T-helper 2 cell treated with Interferon-gamma antibody and Interleukin-4, amounts not matched to agents 5 μg/mL and 100 μg/mL, for 36 hours (primary cell): ENCODE measurements at regions not wholly inside any gene's neighbourhood (a gene's known extent, or its start where the extent isn't known, plus 50 kb on each side); places are given as distances from the start of the nearest gene placed in this dataset.

Experiments used
- DNase-seq: peaks from one replicate; pipeline ENCODE4 v3.0.0; 2021; ENCODE audit warnings: low spot score
- H3K27ac Mint-ChIP-seq: one replicate; pipeline ENCODE4 v1.8.0; 2021; ENCODE audit warnings: mild to moderate bottlenecking, mixed read lengths
- H3K27me3 Mint-ChIP-seq: one replicate; pipeline ENCODE4 v1.8.0; 2021; ENCODE audit warnings: low read depth, mixed read lengths
- H3K36me3 Mint-ChIP-seq: one replicate; pipeline ENCODE4 v1.8.0; 2021; ENCODE audit warnings: low read depth, mixed read lengths
- H3K4me1 Mint-ChIP-seq: one replicate; pipeline ENCODE4 v1.8.0; 2021; ENCODE audit warnings: low read depth, mixed read lengths
- H3K4me3 Mint-ChIP-seq: one replicate; pipeline ENCODE4 v1.8.0; 2022; ENCODE audit warnings: mild to moderate bottlenecking, moderate library complexity, mixed read lengths
- H3K9me3 Mint-ChIP-seq: one replicate; pipeline ENCODE4 v1.8.0; 2021; ENCODE audit warnings: mixed read lengths

DNA sequence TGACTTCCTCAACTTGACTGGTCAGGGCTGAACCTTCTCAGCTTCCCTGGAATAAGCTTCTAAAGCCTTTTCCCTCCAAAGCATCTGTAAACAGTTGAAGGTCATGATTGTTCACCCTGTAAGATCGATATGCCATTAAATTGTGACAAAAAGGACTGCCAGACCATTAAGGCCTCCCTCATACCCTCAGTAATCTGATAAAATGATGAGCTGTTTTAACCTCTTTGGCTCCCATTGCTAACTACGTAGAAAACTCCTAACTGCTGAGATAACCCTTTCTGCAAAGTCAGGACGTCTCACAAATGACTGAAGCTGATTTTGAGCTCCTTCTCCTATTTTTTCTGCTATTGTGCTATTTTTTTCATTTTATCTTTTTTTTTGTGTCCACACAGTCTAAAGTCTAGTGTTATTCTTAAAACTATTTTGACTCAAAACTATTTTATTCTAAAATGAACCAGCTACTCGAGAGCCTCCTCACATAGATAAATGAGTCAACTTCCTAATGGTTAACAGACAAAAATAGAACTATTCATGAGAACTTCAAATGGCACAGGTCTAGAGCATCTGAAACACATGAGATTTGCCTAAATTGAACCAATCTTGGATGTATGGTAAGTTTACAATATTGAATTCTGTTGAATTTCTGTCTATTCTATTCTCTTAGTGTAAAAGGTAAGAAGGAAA, 395.6 kb upstream of the TLE4 start:
- DNase-seq: no peak
- H3K4me1 Mint-ChIP-seq: no peaks in the 10 kb centered on the region
- no peaks in the 10 kb centered on the region for H3K27me3 Mint-ChIP-seq
- no peak overlapping the region for H3K27ac Mint-ChIP-seq
- H3K36me3 Mint-ChIP-seq: no peaks in the 10 kb centered on the region
- no peak overlapping the region for H3K4me3 Mint-ChIP-seq
- H3K9me3 Mint-ChIP-seq: no peaks in the 10 kb centered on the region

DNA sequence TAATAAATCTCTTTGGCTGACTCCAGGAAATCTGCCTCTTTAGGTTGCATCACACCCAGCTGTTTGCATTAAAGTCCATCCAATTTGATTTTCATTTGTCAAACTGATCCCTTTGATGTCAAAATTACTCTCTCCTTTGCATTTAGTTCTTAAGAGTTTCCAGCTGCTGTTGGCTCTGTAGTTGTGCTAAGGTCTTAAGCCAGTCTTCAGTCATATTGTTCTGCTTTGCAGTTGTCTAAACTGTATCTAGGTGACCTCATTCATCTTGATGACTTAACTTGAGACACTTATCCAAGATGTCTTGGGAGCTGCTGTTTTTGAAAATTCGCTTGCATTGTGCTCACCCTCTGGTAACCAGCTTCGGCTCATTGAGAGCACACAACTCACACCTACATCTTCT, 386.9 kb upstream of the TLE4 start:
- Mint-ChIP-seq H3K4me3 (no peak overlapping the region), H3K9me3 (no peaks in the 10 kb centered on the region), H3K27me3 (no peaks in the 10 kb centered on the region), H3K36me3 (no peaks in the 10 kb centered on the region), H3K4me1 (no peaks in the 10 kb centered on the region), H3K27ac (no peak overlapping the region)
- no peak for DNase-seq

DNA sequence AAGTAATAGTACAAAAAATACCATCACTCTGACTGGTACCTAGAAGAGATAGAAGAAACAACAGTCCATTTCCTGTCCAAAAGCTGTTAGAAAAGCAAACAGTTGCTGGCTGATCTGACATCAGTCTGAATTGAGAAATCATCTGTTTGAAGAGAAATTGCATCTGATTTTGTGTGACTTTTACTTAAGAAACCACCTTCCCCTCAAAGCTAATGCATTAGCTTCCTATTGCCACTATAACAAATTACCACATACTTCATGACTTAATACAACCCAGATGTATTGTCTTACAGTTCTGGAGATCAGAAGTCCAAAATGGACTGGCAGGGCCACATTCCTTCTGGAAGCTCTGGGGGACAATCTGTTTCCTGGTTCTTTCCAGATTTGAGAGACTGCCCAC, 385.9 kb upstream of the TLE4 start:
- Mint-ChIP-seq H3K9me3 (no peaks in the 10 kb centered on the region), H3K27ac (no peak overlapping the region), H3K36me3 (no peaks in the 10 kb centered on the region), H3K27me3 (no peaks in the 10 kb centered on the region), H3K4me3 (no peak overlapping the region), H3K4me1 (no peaks in the 10 kb centered on the region)
- DNase-seq: no peak

DNA sequence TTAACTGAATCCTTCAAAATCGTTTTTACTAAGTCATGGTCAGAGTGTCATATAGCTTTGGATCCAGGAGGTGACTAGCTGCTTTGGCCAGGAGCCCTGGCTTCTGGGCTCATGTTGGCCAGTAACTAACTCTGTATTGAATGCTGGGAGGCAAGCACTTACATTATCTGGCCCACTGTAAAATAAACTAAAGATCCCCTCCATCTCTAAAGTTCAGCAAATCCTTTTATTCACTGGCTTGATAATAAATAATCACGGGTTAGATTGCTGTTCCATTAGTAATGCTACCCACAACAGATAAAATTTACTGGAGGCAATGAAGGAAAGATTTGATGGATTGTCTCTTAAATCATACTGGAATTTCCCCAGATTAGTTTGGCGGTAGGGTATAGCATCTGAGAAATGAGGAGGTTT, 382.2 kb upstream of the TLE4 start:
- no peak overlapping the region for H3K27ac Mint-ChIP-seq
- H3K4me1 Mint-ChIP-seq: no peaks in the 10 kb centered on the region
- no peak for DNase-seq
- H3K9me3 Mint-ChIP-seq: no peaks in the 10 kb centered on the region
- H3K27me3 Mint-ChIP-seq: no peaks in the 10 kb centered on the region
- H3K4me3 Mint-ChIP-seq: no peak overlapping the region
- no peaks in the 10 kb centered on the region for H3K36me3 Mint-ChIP-seq

DNA sequence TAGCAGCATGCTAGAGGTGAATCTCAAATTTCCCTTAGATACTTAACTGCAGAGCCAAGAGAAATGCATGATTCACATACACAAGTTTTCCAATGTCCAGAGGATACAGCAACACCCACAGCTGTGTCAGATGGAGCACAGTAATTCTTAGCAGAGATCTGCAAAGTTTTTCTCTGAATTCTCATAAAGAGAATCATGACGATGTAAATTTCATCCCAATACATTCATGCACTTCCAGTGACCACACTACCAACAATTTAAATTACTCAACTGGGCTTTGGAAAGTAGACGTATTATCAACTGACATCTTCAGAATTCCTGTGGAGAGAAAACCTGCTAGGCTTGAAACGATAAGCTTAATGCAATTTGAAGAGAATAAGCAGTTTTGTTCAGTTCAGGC, 378.8 kb upstream of the TLE4 start:
- Mint-ChIP-seq H3K36me3 (no peaks in the 10 kb centered on the region), H3K4me1 (no peaks in the 10 kb centered on the region), H3K9me3 (no peaks in the 10 kb centered on the region), H3K4me3 (no peak overlapping the region), H3K27me3 (no peaks in the 10 kb centered on the region), H3K27ac (no peak overlapping the region)
- no peak for DNase-seq

DNA sequence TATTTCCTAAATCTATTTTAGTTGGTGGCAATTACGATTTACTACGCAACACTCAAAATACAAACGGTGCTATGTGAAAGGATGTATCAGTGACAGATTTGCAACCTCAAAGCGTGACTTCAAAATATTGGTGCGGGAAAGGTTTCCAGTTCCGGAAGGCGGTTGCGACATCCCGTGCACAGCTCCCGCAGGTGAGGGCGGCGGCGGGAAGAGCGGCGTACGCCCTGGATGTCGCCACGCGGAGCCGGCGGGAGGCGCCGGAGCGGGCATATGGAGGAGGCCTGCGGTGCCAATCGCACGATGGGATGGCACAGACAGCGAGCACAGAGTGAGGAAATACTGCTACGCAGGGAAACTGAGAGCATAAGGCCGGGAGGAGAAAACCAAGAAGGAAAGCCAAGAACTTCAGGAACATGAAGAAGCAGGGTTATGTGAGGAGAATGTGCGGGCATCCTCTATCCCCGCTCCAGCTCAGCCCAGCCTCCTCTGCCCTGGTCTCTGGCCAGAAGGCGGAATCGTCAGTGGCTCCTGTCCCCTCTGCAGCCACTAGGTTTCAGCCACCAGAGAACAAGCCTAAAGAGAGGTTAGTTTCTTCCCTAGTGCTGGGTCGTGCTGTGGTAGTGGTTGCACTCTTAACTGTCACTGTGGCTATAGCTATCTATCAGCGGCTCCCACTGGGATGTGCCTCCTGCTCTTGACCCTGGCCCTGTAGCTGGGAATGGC, 378.1 kb upstream of the TLE4 start:
- DNase-seq: no peak
- H3K36me3 Mint-ChIP-seq: no peaks in the 10 kb centered on the region
- no peaks in the 10 kb centered on the region for H3K9me3 Mint-ChIP-seq
- H3K27me3 Mint-ChIP-seq: no peaks in the 10 kb centered on the region
- H3K27ac Mint-ChIP-seq: no peak overlapping the region
- H3K4me3 Mint-ChIP-seq: no peak overlapping the region
- H3K4me1 Mint-ChIP-seq: no peaks in the 10 kb centered on the region

DNA sequence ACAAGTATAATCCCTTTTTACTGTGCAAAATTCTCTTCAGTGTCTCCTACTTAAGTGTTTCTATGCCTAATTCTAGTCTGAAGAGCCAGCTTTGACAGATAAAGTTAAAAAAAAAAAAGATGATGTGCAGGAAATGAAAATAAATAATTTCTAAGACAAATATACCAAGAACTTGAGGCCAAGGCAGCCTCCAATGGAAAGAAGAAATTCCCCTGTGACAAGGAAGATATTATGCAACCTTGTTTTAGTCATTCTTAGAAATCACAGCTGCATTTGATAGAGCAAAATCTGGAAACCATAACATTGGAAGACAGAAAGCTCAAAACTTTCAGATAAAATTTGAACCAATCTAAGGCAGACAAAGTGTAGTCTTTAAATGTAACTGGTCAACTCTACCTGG, 375.9 kb upstream of the TLE4 start:
- H3K4me1 Mint-ChIP-seq: no peaks in the 10 kb centered on the region
- no peak overlapping the region for H3K27ac Mint-ChIP-seq
- no peaks in the 10 kb centered on the region for H3K9me3 Mint-ChIP-seq
- no peaks in the 10 kb centered on the region for H3K27me3 Mint-ChIP-seq
- DNase-seq: no peak
- no peak overlapping the region for H3K4me3 Mint-ChIP-seq
- no peaks in the 10 kb centered on the region for H3K36me3 Mint-ChIP-seq

DNA sequence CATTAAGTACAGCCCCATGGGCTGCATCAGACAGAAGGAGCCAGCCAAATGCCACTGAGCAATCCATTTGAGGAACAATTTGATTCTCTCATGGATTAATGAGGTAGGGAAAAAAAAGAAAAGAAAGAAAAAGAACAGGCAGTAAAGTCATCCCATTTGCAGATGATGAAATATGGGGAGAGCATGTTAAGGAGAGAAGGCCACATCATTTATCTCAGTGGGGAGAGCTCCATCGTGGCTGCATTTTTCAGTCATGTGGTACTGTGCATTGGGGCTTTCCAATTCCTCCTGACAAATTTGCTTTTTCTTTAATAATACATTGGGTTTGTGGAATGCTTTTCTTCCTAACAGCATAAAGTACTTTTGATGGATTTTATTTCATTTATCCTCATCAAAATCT, 375.2 kb upstream of the TLE4 start:
- no peaks in the 10 kb centered on the region for H3K9me3 Mint-ChIP-seq
- no peaks in the 10 kb centered on the region for H3K36me3 Mint-ChIP-seq
- H3K27me3 Mint-ChIP-seq: no peaks in the 10 kb centered on the region
- no peak overlapping the region for H3K27ac Mint-ChIP-seq
- no peak overlapping the region for H3K4me3 Mint-ChIP-seq
- DNase-seq: no peak
- no peaks in the 10 kb centered on the region for H3K4me1 Mint-ChIP-seq

DNA sequence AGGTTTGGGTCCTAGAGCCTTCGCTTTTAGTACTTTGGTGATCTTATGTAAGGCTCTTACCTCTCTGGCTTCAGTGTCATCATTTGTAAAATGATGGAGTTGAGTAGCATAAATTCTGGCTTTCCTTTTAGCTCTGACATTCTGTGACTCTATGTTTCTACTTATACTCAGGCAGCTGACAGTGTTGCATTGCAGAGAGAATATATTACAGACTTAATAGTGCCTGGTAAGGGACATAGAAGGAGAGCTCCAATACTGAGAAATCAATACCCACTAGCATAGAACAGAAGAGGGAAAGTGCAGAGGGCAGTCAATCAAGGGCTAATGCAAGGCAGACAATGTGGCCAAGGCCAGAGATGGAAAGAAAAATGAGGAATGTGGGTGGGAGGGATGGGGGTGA, 371.4 kb upstream of the TLE4 start:
- no peaks in the 10 kb centered on the region for H3K4me1 Mint-ChIP-seq
- DNase-seq: no peak
- H3K4me3 Mint-ChIP-seq: no peak overlapping the region
- no peak overlapping the region for H3K27ac Mint-ChIP-seq
- H3K27me3 Mint-ChIP-seq: no peaks in the 10 kb centered on the region
- no peaks in the 10 kb centered on the region for H3K36me3 Mint-ChIP-seq
- no peaks in the 10 kb centered on the region for H3K9me3 Mint-ChIP-seq

DNA sequence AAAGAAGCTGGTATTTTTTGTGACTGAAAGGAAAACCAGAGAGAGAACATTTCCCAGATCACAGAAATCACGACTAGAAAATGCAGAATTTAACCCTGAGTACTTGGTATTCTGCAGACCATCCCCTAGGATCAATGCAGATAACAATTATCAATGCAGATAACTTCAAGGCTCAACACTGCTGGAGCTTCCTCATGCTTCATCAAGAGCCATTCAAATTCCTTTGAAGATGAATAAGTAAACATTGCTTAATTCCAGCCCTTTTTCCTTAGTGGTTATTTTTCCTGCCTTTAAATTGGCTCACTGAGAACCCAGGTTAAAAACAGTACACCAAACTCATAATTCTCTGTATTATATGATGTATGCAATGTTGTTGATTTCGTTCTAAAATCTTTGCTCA, 370.1 kb upstream of the TLE4 start:
- Mint-ChIP-seq H3K27ac (no peak overlapping the region), H3K36me3 (no peaks in the 10 kb centered on the region), H3K4me1 (no peaks in the 10 kb centered on the region), H3K4me3 (no peak overlapping the region), H3K9me3 (no peaks in the 10 kb centered on the region), H3K27me3 (no peaks in the 10 kb centered on the region)
- DNase-seq: no peak

DNA sequence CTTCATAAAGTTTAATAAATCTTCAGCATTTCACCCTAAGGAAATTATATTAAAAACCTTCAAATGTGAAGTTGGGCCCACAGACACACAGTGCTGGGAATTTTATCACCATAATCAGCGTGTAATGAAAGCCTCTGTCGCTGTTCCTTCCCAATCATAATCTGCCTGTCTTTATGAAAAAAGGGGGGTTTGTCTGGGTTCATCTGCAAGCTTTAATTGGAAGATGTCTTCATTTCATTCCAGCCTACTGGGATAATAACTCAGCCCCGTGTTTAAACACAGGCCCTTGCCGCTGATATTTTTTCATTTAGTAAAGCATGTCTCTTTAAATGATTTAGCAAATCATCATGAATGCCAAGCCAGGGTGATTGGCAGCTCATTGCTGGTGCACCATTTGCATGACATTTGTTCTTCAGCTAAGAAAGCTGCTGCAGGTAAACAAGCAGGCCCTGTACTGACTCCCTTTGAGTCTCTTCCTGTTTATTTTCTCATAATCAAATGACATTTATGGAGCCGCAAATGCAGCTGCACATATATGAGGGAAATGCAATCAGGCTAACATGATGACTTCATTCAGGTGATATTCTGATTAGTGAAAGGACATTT, 362.9 kb upstream of the TLE4 start:
- no peaks in the 10 kb centered on the region for H3K4me1 Mint-ChIP-seq
- no peak for DNase-seq

DNA sequence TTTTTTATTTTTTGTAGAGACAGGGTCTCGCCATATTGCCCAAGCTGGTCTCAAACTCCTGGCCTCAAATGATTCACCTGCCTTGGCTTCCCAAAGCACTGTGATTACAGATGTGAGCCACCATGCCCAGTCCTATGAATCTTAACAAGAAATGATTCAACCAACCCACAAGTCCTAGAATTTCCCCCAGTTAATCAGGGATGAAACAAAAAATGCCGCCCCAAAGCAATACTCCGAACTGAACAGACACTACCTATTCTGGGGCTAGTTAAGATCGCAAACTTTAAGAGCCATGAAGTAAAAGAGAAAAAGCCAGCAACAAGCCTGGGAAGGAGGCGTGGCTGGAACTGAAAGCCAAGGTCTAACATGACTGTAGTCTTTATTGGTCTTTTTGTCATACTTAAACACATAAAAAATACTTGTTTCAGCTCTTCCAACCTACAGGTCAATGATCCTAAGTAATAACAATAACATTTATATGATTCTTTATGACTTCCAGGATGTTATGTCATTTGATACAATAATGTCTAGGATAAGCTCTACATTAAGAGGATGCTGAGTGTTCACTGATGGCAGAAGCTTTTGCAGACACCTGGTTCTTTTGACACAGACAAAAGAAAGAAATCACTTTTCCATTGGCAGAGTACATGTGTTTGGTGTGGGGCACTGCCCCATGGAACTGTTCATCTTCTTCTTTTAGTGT, 361.1 kb upstream of the TLE4 start:
- no peaks in the 10 kb centered on the region for H3K27me3 Mint-ChIP-seq
- H3K4me1 Mint-ChIP-seq: no peaks in the 10 kb centered on the region
- no peaks in the 10 kb centered on the region for H3K36me3 Mint-ChIP-seq
- H3K27ac Mint-ChIP-seq: no peak overlapping the region
- no peak overlapping the region for H3K4me3 Mint-ChIP-seq
- no peaks in the 10 kb centered on the region for H3K9me3 Mint-ChIP-seq
- DNase-seq: no peak

More for the DNA sequence above, 362.9 kb upstream of the TLE4 start:
- Mint-ChIP-seq H3K36me3 (no peaks in the 10 kb centered on the region), H3K9me3 (no peaks in the 10 kb centered on the region), H3K27ac (no peak overlapping the region), H3K27me3 (no peaks in the 10 kb centered on the region), H3K4me3 (no peak overlapping the region)

DNA sequence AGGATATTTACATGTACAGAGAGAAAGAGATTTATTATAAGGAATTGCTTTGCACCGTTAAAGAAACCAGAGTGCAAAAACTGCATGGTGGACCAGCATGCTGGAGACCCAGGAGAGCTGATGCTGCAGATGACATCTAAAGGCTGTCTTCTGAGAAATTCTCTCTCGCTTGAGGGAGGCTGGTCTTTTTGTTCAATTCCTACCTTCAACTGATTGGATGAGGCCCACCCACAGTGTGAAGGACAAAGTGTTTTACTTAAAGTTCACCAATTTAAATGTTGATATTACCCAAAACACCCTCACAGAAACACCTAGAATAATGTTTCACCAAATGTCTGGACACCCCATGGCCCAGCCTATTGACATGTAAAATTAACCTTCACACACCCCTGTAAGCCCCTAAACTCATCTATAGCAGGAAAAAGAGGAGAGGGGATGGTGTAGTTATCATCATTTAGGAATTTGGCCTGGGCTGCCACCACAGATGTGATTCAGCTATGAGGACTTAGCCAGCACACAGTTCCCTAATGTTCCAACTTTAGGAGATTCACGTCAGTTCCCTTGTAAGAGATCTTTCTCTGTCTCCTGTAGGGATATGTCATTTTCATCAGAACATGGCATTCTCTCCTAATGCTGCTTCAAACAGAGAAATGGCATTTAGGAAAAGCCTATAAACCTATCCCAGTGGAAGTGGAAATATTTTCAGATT, 358.2 kb upstream of the TLE4 start:
- no peak for DNase-seq
- Mint-ChIP-seq H3K9me3 (no peaks in the 10 kb centered on the region), H3K4me3 (no peak overlapping the region), H3K4me1 (no peaks in the 10 kb centered on the region), H3K27me3 (no peaks in the 10 kb centered on the region), H3K36me3 (no peaks in the 10 kb centered on the region), H3K27ac (no peak overlapping the region)

DNA sequence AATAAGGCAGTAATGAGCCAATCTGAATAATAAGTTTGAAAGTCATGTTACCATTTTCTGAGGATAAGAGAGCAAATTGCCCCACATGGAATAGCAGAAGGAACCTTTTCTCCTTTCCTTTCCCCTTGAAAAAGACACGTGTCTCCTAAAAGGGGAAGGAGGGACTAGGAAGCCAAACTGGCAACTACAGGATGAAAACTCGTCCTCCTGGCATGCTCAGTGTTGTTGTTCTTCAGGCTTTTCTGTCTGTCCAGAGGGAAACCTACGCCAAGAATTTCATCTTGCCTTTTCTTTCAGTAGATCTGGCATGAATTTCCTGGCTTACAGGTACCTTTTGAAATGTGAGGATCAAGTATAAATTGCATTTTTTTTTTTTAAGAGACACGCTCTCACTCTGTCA, 355.9 kb upstream of the TLE4 start:
- H3K27me3 Mint-ChIP-seq: no peaks in the 10 kb centered on the region
- H3K4me1 Mint-ChIP-seq: no peaks in the 10 kb centered on the region
- H3K36me3 Mint-ChIP-seq: no peaks in the 10 kb centered on the region
- no peak for DNase-seq
- no peak overlapping the region for H3K27ac Mint-ChIP-seq
- no peak overlapping the region for H3K4me3 Mint-ChIP-seq
- no peaks in the 10 kb centered on the region for H3K9me3 Mint-ChIP-seq
